DMS53 (cell line): ENCODE measurements at regions not wholly inside any gene's neighbourhood (a gene's known extent, or its start where the extent isn't known, plus 50 kb on each side); places are given as distances from the start of the nearest gene placed in this dataset.
"Not testable (repeated sequence)": the region's sequence is repeated elsewhere in the genome, so short reads cannot be mapped to it uniquely, and the experiment has no call there.

Source experiments
- DNase-seq: peaks from one replicate; lab custom pipeline; 2025; lab: John Stamatoyannopoulos, UW

DNA sequence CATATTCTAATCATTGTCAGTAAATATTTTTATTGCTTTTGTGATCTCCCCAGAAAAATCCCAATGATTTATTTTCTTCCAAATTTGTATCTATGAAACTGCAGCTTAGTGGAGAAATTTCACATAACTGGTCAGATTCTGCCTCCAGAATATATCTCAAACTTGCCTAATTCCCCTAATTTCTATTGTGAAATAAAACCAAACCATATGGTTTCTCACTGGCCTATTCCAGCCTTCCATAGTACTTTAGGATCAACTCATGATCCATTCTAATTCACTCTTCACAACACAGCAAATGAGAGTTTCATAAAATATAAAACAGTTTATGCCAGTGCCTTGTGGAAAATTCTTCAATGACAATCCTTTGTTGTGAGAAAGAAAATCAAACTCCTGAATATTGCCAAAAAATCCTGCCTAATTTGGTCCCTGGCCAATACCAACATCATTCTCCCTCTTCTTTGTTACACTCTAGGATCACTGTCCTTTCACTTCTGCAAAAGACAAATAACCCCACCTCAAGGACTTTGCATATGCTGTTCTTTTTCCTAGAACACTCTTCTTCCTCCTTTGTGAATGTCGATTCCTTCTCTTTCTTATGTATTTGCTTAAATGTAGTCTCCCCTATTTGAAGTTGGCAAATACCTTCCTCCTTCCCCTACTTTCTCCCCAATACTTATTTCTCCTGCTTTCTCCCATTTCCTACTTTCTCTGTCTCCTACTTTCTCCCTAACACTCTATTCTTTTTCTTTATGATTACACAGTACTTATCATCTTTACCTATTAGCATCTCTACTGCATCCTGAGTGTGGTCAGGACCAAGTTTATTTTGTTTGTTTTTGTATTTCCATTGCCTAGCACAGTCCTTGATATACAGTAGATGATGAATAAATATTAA is 587.5 kb downstream of the RFPL4B start:
- no peak for DNase-seq

GRCh38 chr6:112935402-112936078 is 588.4 kb downstream of the RFPL4B start:
- no peak for DNase-seq

DNA sequence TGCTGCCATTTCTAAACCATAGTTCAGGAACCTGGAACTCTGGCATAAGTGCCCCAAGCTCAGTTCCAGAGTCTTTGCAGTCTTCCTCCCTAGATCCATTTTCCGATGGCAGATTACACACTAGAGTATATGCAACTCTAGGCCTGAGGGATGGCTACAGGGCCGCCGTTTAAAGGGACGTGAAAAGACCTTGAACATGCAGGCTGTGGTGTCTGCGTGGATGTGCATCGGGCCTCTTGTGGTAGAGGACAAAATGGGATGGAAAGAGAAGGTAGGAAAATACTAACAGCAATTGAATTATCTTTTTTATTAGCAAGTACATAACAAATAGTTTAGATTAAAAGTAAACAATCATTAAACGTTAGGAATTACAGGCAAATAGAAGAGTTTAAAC is 588.9 kb downstream of the RFPL4B start:
- DNase-seq: no peak

DNA sequence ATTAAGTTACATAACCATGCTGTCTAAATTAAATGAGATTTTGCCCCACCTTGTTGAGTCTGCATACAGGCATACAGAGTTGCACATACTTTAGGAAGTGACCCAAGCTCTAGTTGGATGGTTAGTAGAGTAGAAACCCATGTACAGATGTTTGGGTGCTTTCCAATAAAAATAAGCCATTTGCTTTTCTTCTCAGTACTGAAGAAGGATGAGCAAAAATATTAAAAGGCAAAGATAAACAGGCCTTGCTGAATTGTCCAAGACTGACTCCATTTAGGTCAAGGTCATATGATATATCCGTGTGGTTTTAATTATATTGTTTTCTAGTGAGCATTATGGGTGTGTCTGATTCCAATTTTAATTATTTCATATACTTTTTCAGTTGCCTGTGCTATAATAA is 589.4 kb downstream of the RFPL4B start:
- no peak for DNase-seq

GRCh38 chr6:112937690-112938089 is 590.6 kb downstream of the RFPL4B start:
- not testable (repeated sequence) for DNase-seq

DNA sequence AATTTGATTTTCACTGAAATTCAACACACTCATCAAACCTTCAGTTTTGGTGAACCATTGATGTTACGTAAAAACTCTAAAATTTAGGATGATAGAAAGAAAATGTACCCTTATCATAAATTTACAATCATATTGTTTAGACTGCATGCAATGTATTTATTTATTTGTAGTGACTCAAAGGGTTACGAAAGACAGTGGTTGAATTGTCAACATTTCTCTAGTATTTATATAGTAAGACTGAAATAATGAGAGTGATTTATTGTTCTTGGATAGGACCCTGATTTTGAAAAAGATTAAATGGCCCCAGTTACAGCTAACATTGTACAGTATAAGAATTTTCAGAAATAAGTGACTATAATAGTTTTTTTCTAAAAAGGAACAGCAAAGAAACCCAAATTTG is 591.5 kb downstream of the RFPL4B start:
- DNase-seq: no peak

- peak; percentile 4 for DNase-seq
Observed at GRCh38 chr6:112939563-112939962, 592.4 kb downstream of the RFPL4B start.

GRCh38 chr6:112941613-112942012 is 594.5 kb downstream of the RFPL4B start:
- no peak for DNase-seq

DNA sequence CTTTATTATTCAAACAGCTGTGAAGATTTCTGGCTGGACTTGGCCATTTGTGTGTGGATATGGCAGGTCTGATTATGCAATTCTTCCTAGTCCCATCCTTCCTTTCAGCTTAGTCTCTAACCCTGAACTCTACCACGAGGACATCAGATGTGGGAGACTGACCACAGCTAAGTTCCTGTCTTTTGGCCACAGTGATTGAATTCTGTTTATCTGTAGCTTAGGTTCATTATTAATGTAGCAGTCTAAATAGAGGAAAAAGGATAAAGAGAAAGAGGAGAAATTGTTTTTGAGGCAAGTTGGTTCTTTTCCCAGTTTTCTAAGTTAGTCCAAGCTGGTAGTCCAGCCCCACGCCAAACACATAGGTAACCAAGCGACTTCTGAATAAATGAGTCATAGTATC is 598.9 kb downstream of the RFPL4B start:
- DNase-seq: no peak

- DNase-seq: no peak
Observed at GRCh38 chr6:112947507-112947906, 600.4 kb downstream of the RFPL4B start.

DNA sequence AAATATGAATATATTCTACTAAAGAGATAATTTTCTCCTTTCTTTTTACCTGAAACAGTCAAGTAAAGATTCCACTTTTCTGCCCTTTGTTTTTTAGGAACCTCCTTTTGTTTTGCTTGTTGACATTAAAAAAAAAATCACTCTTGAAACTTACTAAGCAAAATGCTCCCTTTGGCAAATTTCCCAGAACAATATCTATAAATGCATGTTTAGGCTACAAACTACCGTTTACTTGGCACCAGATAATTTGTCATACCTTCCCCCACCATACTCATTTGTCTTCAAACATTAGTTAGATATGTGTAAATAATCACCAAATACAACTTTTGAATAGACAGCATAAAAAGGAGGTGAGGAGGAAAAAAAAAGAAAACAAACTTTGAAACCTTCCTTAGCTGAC is 604.7 kb downstream of the RFPL4B start:
- DNase-seq: peak; percentile 35

DNA sequence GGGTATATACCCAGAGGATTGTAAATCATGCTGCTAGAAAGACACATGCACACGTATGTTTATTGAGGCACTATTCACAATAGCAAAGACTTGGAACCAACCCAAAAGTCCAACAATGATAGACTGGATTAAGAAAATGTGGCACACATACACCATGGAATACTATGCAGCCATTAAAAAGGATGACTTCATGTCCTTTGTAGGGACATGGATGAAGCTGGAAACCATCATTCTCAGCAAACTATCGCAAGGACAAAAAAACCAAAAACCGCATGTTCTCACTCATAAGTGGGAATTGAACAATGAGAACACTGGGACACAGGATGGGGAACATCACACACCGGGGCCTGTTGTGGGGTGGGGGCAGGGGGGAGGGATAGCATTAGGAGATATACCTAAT is 608.6 kb downstream of the RFPL4B start:
- DNase-seq: not testable (repeated sequence)

- no peak for DNase-seq
Observed at GRCh38 chr6:112956696-112957535, 609.8 kb downstream of the RFPL4B start.

DNA sequence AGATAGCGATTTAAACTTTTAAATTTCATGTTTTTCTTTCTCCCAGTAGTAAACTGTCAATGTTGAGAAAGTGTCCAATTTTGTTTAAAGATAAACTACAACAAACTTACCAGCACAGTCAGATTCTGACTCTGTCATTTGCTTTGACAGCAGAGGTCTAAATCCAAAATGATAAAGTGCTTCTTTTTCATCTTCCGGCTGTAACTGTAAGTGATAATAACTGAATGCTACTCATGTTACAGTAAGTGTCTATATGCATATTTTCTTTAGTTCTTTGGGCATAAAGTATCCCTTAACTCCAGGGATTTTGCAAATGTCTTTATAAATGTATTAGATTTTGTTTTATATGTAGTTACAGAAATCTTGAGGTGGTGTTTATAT is 610.4 kb downstream of the RFPL4B start:
- no peak for DNase-seq

DNA sequence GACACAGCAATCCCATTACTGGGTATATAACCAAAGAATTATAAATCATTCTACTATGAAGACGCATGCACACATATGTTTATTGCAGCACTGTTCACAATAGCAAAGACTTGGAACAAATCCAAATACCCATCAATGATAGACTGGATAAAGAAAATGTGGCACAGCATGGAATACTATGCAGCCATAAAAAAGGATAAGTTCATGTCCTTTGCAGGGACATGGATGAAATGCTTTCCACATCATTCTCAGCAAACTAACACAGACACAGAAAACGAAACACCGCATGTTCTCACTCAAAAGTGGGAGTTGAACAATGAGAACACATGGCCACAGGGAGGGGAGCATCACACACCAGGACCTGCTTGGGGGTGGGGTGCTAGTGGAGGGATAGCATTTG is 613.0 kb downstream of the RFPL4B start:
- DNase-seq: not testable (repeated sequence)

DNA sequence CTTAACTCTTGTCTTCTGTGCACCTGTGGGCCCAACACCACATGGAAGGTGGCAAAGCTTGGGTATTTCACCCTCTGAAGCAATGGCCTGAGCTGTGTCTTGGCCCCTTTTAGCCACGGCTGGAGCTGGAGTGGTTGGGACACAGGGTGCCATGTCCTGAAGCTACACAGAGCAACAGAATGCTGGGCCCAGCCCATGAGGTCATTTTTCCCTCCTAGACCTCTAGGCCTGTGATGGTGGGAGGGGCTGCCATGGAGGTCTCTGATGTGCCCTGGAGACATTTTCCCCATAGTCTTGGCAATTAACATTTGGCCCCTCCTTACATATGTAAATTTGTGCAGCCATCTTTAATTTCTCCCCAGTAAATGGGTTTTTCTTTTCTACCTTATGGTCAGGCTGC is 620.8 kb downstream of the RFPL4B start:
- DNase-seq: no peak

DNA sequence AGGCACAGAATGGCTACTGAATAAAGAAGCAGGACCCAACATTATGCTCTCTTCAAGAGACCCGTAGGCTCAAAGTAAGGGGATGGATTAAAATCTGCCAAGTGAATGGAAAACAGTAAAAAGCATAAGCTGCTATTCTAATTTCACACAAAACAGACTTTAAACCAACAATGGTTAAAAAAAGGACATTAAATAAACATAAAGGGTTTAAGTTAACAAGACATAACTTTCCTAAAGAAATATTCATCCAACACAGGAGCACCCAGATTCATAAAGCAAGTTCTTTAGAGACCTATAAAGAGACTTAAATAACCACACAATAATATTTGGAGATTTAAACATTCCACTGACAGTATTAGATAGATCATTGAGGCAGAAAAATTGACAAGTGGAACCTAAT is 624.5 kb downstream of the RFPL4B start:
- no peak for DNase-seq

- DNase-seq: not testable (repeated sequence)
Observed at GRCh38 chr6:112974931-112975330, 627.8 kb downstream of the RFPL4B start.

- not testable (repeated sequence) for DNase-seq
Observed at GRCh38 chr6:112976579-112976978, 629.4 kb downstream of the RFPL4B start.

DNA sequence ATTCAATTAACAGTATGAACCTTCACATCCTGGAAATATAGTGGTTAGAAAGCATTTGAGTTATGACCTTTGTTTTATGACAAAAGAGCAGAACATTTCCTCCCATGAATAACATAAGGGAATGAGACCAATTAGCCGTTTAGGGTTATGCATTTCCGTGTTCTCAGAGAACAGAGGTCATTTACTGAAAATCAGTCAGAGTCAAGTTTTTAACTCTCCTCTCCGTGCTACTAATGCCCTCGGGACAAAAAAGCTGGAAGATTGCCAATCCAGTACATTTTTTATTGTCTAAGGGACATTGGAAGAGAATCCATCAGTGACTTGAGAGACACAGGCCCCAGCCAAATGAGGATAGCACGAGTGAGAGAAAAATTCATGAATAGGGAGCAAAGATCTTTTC is 632.7 kb downstream of the RFPL4B start:
- no peak for DNase-seq

GRCh38 chr6:112980676-112981075 is 633.5 kb downstream of the RFPL4B start:
- DNase-seq: no peak

DNA sequence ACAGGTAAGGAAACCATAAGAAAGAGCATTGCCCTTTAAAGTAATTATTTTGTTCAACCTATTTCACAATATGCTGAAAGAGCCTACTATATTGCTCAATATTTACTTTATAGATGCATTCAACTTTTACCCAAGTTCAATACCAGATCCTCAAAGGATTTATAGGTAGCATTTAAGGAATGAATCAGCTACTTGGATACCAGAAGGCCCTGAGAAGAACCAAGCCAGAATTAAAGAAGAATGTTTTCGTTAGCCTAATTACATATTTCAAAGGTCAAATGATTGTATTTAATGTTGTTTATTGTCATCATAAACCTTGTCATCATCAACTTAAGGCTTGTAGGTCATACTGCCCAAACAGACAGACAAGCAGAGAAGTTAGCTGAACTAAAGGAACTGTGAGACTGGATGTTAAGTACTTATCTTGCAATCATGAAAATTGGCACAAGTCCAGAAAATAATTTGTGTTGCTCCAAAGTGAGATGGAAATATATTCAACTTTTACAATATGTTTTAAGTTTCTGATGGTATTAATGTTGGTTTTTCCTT is 636.7 kb downstream of the RFPL4B start:
- DNase-seq: no peak
